Activated T-helper 2 cell treated with anti-CD3 and anti-CD28 coated beads, Interferon-gamma antibody, Interleukin-2, Interleukin-4, amounts not matched to agents 10 μg/mL and 5 μg/mL and 100 μg/mL, durations not matched to agents 14 hours and 24 hours and 36 hours (primary cell): ENCODE measurements at regions not wholly inside any gene's neighbourhood (a gene's known extent, or its start where the extent isn't known, plus 50 kb on each side); places are given as distances from the start of the nearest gene placed in this dataset.

Experiments
- DNase-seq: peaks from one replicate; pipeline ENCODE4 v3.0.0; 2021; ENCODE audit warnings: low spot score
- H3K27ac Mint-ChIP-seq: one replicate; pipeline ENCODE4 v1.8.0; 2021; ENCODE audit warnings: mixed read lengths
- H3K27me3 Mint-ChIP-seq: one replicate; pipeline ENCODE4 v1.8.0; 2021; ENCODE audit warnings: low read depth, mixed read lengths
- H3K36me3 Mint-ChIP-seq: one replicate; pipeline ENCODE4 v1.8.0; 2021; ENCODE audit warnings: low read depth, mixed read lengths
- H3K4me1 Mint-ChIP-seq: one replicate; pipeline ENCODE4 v1.8.0; 2021; ENCODE audit warnings: low read depth, mixed read lengths
- H3K4me3 Mint-ChIP-seq: one replicate; pipeline ENCODE4 v1.8.0; 2021; ENCODE audit warnings: low read depth, mild to moderate bottlenecking, moderate library complexity, mixed read lengths
- H3K9me3 Mint-ChIP-seq: one replicate; pipeline ENCODE4 v1.8.0; 2021; ENCODE audit warnings: mixed read lengths
- intact Hi-C: fragments of 100-400 bp; cut with micrococcal nuclease; formaldehyde crosslinking; loops from one replicate; pipeline ENCODE4 v1.15.1; 2023

DNA sequence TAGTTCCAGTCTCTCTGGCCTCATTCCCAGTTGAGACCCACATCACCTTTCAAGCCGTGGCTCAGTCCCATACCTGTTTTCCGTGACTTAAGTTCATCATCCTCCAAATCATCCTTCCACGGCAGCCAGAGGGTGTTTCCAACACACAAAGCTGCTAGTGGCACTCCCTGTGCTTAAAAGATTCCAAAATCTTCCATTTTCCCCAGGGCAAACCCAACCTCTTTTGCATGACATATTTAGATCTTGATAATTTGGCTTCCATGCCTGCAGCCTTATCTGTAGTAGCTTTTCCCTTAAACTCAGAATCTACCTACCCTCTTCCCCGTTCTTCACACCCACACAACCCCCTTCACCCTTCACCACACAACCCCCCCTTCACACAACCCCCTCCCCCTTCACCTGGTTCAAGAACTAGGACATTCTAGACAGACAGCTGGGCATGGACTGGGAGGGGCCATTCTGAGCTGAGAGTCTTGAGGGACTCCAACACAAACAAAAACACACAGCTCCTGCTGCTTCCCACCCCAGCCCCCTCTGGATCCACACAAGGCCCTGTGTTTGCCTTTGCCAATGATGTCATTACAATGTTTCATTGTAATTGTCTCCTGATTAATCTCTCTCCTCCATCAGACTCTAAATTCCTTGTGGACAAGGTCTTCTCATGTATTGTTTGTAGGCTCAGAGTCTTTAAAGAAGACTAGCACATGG lies 268.2 kb downstream of the SH3GL2 start:
- intact Hi-C loops: no loop called here
- no peak overlapping the region for H3K27ac Mint-ChIP-seq
- H3K4me3 Mint-ChIP-seq: no peak overlapping the region
- H3K27me3 Mint-ChIP-seq: no peaks in the 10 kb centered on the region
- no peaks in the 10 kb centered on the region for H3K36me3 Mint-ChIP-seq
- no peak for DNase-seq
- peaks cover 4% of the 10 kb centered on the region for H3K9me3 Mint-ChIP-seq
- no peaks in the 10 kb centered on the region for H3K4me1 Mint-ChIP-seq

DNA sequence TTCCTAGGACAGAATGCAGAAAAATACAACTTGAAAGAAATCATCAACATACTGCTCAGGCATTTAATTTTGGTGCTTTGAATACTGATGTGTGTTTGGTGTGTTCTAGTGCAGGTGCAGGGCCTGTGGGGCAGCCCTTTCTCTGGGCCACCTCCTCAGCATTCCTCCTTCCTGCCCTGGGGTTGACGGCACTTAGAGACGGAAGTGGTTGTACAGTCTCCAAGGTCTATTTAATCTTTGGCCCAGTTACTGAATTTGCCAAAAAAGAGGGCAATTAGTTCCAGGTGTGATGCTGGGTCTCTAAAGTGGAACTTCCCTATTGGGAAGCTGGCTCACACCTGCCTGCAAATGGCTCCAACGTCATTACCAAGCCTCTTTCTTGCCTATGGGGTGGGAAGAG lies 269.0 kb downstream of the SH3GL2 start:
- DNase-seq: no peak
- intact Hi-C loops: no loop called here
- H3K4me1 Mint-ChIP-seq: no peaks in the 10 kb centered on the region
- H3K4me3 Mint-ChIP-seq: no peak overlapping the region
- peaks cover 4% of the 10 kb centered on the region for H3K9me3 Mint-ChIP-seq
- no peaks in the 10 kb centered on the region for H3K27me3 Mint-ChIP-seq
- H3K36me3 Mint-ChIP-seq: no peaks in the 10 kb centered on the region
- H3K27ac Mint-ChIP-seq: no peak overlapping the region

DNA sequence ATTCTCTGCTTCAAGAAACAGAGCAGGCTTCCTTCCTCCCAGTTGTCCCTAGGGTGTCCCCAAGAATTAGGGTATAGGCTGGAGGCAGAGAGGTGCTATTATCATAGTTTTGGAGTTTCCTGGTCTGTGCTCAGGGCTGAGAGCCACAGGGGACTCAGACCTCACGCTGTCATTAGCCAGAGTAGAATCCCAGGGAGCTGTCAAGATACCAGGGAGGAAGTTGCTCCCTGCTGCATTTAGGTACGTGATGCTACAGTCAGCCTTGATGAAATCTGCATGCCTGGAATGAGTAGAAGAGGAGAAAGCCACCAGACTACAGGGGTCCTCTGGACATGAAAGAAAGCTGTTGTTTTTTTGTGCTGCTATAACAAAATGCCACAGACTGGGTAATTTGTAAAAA lies 273.2 kb downstream of the SH3GL2 start:
- H3K27ac Mint-ChIP-seq: no peak overlapping the region
- H3K9me3 Mint-ChIP-seq: no peaks in the 10 kb centered on the region
- DNase-seq: no peak
- no peaks in the 10 kb centered on the region for H3K4me1 Mint-ChIP-seq
- no peaks in the 10 kb centered on the region for H3K36me3 Mint-ChIP-seq
- intact Hi-C loops: no loop called here
- H3K4me3 Mint-ChIP-seq: no peak overlapping the region
- H3K27me3 Mint-ChIP-seq: no peaks in the 10 kb centered on the region

DNA sequence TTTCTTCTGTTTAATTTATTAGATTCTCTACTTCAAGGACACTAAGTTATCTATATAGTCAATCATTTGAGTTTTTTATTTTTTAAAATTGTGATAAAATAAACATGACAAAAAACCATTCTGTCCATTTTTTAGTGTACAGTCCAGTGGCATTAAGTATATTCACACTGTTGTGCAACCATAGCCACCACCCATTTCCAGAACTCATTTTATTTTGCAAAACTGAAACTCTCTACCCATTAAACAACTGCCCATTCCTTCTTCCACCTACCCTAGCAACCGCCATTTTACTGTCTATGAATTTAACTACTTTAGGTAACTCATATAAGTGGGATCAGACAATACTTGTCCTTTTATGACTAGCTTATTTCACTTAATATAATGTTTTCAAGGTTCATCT lies 275.6 kb downstream of the SH3GL2 start:
- Mint-ChIP-seq H3K36me3 (no peaks in the 10 kb centered on the region), H3K27me3 (no peaks in the 10 kb centered on the region), H3K9me3 (no peaks in the 10 kb centered on the region), H3K4me3 (no peak overlapping the region), H3K4me1 (no peaks in the 10 kb centered on the region), H3K27ac (no peak overlapping the region)
- intact Hi-C loops: no loop called here
- DNase-seq: no peak

DNA sequence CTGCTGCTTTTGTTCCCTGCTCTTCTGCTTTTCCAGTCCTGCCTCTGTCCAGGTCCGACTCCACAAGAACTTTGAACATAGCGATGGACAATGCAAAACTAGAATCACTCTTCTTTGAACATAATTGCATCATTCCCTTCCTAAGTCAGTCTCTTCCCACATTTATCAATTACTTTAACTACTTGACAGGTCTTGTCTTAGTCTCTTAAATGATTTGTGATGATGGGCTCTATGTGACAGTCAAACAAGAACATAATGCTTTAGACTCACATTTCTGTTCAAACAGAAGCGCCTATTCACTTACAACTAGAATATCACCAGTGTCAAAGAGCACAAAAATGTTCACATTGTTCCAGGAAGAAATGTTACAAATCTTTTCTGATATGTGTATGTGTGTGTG lies 278.1 kb downstream of the SH3GL2 start:
- Mint-ChIP-seq H3K27me3 (no peaks in the 10 kb centered on the region), H3K36me3 (no peaks in the 10 kb centered on the region), H3K27ac (no peak overlapping the region), H3K9me3 (no peaks in the 10 kb centered on the region), H3K4me1 (no peaks in the 10 kb centered on the region), H3K4me3 (no peak overlapping the region)
- DNase-seq: no peak
- intact Hi-C loops: no loop called here

DNA sequence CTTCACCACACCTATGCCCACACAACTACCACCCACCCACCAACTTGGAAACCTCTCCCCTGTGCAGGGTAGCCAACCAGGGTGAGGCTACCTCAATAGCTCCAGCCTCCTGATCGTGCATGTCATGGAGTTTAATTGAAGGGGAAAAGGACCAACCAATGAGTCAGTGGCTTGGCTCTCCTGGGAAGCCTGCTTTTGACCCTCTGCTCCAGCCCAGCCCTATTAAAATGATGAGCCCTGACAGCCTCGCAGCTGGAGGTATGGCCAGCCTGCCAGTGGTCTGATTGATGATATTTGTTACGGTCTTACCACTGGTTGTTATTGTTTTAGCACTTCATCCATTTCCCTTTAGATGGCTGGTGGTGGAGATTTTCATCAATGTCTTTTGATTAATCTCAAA lies 280.4 kb downstream of the SH3GL2 start:
- Mint-ChIP-seq H3K36me3 (no peaks in the 10 kb centered on the region), H3K9me3 (no peaks in the 10 kb centered on the region), H3K27me3 (no peaks in the 10 kb centered on the region), H3K27ac (no peak overlapping the region), H3K4me3 (no peak overlapping the region), H3K4me1 (no peaks in the 10 kb centered on the region)
- DNase-seq: no peak
- intact Hi-C loops: no loop called here

DNA sequence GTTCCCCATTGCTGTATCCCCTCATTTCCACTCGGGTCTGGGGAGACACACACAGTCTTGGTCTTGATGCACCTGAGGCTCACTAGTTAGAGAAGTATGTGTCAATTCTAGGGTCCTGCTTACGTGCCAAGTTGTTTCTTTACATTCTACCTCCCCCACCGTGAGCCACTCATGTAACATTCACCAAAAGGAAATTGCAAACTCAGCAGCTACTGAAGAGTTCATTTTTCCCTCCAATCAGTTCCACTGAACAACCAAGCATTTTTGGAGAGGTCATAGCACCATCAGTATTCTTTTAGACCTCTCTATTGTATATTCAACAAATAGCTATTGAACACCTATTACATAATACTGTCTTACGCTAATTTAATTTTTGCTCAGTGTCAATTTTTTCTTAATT lies 281.1 kb downstream of the SH3GL2 start:
- Mint-ChIP-seq H3K27me3 (no peaks in the 10 kb centered on the region), H3K4me1 (no peaks in the 10 kb centered on the region), H3K4me3 (no peak overlapping the region), H3K27ac (no peak overlapping the region), H3K9me3 (no peaks in the 10 kb centered on the region), H3K36me3 (no peaks in the 10 kb centered on the region)
- intact Hi-C loops: no loop called here
- DNase-seq: no peak

DNA sequence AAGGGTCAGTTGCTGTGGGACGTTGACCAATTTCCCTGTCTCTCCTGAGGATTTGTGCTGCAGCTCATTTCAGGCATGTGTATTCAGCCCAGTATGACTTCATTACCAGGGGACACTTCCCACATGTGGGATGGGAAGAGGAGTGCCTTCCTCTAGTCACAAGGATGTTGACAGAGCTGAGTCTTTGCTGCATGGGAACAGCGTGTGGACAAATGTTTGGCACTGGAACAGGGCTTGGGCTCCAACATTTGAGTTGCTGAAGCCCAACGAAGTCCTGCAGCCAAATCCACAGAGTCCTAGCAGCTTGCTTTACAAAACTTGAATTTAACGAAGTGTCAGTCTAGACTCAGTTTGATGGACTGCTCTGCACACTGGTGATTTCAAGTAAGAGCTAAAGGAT lies 283.2 kb downstream of the SH3GL2 start:
- no peak for DNase-seq
- no peak overlapping the region for H3K27ac Mint-ChIP-seq
- H3K27me3 Mint-ChIP-seq: no peaks in the 10 kb centered on the region
- H3K36me3 Mint-ChIP-seq: no peaks in the 10 kb centered on the region
- no peak overlapping the region for H3K4me3 Mint-ChIP-seq
- H3K9me3 Mint-ChIP-seq: no peaks in the 10 kb centered on the region
- intact Hi-C loops: no loop called here
- no peaks in the 10 kb centered on the region for H3K4me1 Mint-ChIP-seq

DNA sequence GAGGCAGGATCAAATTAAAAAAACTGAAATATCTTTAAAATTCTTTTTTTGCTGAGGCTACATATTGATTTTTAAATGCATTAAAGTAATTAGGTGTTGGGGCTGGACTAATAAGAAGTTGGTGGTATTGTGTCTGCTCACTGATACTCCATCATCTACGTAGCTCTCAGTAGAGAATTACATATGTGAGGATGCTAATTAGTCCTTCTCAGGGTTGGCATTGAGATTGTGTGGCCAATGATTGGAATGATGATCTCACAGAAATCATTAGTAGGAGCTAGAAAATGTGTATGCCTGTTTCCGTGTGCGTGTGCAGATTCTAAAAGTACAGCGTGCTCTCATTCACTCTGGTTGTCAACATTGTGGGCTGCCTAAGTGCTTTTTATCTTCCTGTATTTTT lies 283.8 kb downstream of the SH3GL2 start:
- Mint-ChIP-seq H3K9me3 (no peaks in the 10 kb centered on the region), H3K4me3 (no peak overlapping the region), H3K27ac (no peak overlapping the region), H3K36me3 (no peaks in the 10 kb centered on the region), H3K27me3 (no peaks in the 10 kb centered on the region), H3K4me1 (no peaks in the 10 kb centered on the region)
- intact Hi-C loops: no loop called here
- no peak for DNase-seq

DNA sequence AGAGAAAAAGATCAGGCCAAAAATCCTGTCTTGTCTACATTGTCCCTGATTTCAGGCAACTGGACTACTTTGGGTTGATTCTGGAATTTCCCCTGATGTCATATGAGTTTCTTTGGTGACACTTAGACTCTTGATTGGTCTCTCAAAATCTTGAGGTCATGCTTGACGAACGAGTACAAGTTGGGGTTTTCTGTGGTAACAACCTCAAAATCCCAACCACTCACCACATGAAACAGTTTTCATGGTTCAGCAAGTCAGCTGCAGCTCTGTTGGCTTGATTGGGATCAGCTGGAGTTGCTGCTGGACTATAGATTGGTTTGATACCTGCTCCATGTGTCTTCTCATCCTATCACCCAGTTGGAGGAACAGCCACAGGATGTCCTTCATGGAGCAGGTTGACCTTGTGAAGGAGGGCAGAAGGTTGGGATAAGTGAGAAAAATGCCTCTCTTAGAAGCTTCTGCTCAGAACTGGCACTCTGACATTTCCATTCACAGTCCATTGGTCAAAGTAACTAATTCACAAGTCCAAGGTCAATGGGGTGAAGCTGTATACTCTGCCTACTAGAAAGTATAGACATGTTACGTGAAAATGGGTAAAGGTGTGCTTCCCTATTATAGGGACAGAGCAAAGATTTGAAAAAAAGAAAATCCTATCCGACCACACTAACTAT lies 284.5 kb downstream of the SH3GL2 start:
- no peak for DNase-seq
- intact Hi-C loops: no loop called here
- Mint-ChIP-seq H3K9me3 (no peaks in the 10 kb centered on the region), H3K27me3 (no peaks in the 10 kb centered on the region), H3K27ac (no peak overlapping the region), H3K36me3 (no peaks in the 10 kb centered on the region), H3K4me1 (no peaks in the 10 kb centered on the region), H3K4me3 (no peak overlapping the region)

DNA sequence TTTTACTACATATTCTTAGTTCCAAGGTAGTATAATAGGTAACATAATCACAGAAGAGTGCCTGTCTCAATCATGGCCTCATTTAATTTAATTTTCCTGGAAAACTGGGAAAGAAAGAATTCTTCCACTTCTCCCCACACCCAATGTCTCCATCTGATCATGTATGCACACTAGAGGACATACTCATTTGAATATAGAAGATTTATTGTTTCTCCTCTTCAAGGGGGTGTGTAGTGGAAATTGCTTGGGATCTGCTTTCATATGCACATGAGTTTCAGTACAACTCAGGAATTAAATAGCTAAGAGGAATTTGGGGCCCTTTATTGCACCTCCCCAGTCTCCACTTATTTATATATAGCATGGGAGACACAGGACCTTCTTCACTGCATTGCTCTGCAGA lies 285.1 kb downstream of the SH3GL2 start:
- Mint-ChIP-seq H3K27ac (no peak overlapping the region), H3K9me3 (no peaks in the 10 kb centered on the region), H3K36me3 (no peaks in the 10 kb centered on the region), H3K27me3 (no peaks in the 10 kb centered on the region), H3K4me1 (no peaks in the 10 kb centered on the region), H3K4me3 (no peak overlapping the region)
- intact Hi-C loops: no loop called here
- DNase-seq: no peak

DNA sequence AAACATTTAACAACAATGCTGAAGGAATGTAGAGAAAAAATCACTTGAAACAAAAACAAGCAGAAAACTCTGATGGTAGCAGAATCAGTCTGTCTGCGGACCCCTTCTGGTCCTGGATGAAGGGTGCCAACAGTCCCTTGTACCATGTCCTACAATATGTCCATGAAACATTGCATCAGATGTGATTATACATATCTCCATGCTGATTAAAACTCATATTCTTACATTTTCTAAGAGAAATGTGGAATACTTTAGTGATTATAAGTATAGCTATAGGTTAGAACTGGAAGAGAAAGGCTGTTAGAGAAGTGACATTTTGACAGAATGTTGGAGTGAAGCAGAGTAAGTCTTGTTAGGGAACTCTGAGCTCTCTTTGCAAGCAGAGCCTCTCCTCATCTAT lies 286.1 kb downstream of the SH3GL2 start:
- H3K36me3 Mint-ChIP-seq: no peaks in the 10 kb centered on the region
- no peak for DNase-seq
- H3K4me3 Mint-ChIP-seq: no peak overlapping the region
- intact Hi-C loops: no loop called here
- H3K27me3 Mint-ChIP-seq: no peaks in the 10 kb centered on the region
- no peak overlapping the region for H3K27ac Mint-ChIP-seq
- H3K9me3 Mint-ChIP-seq: no peaks in the 10 kb centered on the region
- no peaks in the 10 kb centered on the region for H3K4me1 Mint-ChIP-seq

DNA sequence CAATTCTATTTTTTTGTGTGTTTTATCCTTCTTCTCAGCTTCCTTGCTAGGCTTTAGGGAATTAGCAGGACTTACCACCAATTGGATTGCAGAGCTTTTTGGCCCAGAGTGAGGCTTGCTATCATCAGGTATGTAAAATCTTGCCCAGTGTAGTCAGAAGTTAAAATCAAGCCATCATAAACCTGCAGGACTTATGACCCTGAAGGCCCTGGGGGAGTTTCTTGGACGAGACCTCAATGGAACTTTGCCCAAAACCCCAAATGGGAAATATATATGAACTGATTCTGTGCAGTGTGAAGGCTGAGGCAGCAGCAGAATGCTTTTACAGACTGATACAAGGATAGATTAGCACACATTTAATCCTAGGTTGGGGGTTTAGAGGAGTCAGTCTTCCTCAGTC lies 287.0 kb downstream of the SH3GL2 start:
- intact Hi-C loops: no loop called here
- Mint-ChIP-seq H3K9me3 (no peaks in the 10 kb centered on the region), H3K27ac (no peak overlapping the region), H3K4me1 (no peaks in the 10 kb centered on the region), H3K4me3 (no peak overlapping the region), H3K27me3 (no peaks in the 10 kb centered on the region), H3K36me3 (no peaks in the 10 kb centered on the region)
- no peak for DNase-seq

DNA sequence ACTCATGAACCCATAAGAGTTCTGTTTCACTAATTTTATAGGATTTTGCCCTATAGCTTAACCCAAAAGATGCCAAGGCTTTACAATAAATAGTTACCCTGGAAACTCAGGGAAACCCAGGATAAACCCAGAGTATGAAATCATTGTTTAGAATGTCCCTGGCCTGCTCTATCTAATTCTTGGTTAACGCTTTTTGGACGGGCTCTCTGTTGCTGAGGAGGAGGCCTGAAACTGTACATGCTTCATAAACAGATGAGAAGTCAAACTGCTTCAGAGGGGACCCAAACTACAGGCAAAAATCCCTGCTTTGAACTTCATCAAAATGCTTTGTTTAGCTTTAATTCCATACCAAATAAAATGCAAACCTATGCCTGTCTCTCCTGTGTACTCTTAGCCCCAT lies 291.9 kb downstream of the SH3GL2 start:
- DNase-seq: no peak
- H3K4me1 Mint-ChIP-seq: no peaks in the 10 kb centered on the region
- H3K27me3 Mint-ChIP-seq: no peaks in the 10 kb centered on the region
- no peak overlapping the region for H3K27ac Mint-ChIP-seq
- intact Hi-C loops: no loop called here
- H3K36me3 Mint-ChIP-seq: no peaks in the 10 kb centered on the region
- H3K4me3 Mint-ChIP-seq: no peak overlapping the region
- H3K9me3 Mint-ChIP-seq: no peaks in the 10 kb centered on the region
